HG03432 (cell line): ENCODE measurements at regions not wholly inside any gene's neighbourhood (a gene's known extent, or its start where the extent isn't known, plus 50 kb on each side); places are given as distances from the start of the nearest gene placed in this dataset.
"Not testable (repeated sequence)": the region's sequence is repeated elsewhere in the genome, so short reads cannot be mapped to it uniquely, and the experiment has no call there.

Experiments
- ATAC-seq: cut with Tn5 transposase; IDR thresholded peaks from one replicate; pipeline ENCODE4 v1.9.1; 2021; ENCODE audit warnings: mild to moderate bottlenecking, moderate library complexity; ENCODE audit not compliant: unreplicated experiment

DNA sequence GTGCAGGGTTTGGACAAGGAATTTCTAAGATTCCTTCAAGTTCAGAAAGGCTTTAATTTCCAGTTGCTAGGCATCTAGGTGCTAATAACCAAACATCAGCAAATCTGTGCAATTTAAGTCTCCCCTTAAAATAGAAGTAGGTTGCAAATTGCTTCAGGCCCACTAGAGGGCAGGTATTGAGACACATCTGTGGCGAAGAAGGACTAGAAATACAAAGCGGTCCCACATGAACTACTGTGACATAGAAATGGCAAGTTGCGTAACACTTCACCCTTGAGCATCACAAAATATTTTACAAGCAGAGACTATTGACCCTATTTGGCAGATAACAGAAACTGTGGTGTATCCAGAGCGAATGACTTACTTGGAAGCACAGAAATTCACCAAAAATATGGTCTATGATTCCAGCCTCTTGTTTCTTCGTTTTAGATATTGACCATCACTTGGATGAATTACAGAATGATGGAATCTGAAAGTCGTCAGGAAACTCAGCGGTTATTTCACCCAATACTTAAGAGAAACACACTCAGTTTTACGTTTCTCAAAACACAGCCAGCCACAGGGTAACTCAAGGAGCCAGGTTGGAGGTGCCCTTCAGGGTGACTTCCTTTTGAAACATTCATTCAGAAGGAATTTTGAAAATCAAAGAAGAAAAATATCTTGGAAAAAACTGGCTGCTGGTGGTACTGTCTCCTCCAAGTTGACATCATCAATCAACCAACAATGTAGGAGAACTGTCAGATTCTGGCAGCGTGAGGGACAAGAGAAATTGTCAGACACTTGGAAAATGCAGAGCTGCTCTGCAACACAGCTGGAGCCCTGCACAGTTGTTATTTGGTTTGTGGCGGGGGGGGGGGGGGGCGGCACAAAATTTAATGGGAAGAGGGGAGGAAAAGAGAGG lies 256.3 kb upstream of the MINDY3 start:
- peak; percentile 65 for ATAC-seq

DNA sequence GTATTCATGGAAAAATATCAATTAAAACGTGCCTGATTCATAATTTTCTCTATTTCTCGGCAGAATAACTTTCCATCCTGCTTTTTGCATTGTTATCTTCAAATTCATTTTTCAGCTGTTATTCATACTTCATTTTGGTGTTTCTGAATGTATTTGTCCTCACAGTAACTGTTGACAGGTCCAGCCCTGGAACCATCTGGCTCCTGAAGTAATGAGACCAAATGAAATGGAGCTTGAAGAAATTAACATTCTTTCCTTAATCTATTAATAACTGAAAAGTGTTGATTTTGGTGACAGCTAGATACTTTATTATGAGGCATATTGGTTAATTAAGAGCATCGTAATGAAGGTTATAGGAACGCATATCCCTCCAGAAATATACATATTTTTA lies 257.0 kb upstream of the MINDY3 start:
- ATAC-seq, result no peak

DNA sequence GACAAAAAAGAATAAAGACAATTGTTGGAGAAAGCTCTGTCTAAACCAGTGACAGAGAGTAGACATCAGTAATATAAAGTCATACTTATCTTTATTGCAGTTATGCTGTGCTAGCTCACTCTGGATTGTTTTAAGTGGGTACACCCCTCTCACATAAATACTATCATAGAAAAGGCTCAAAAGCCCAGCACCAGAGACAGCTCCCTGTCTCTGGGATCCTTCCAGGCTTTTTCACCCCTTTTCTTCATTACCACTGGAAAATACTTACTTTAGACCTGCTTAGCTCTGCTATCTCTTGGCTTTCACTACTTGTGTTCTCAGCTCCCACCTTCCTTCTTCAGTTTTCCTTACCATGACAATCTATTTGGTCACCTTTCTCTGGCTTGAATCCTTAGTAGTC lies 259.1 kb upstream of the MINDY3 start:
- ATAC-seq, result no peak

DNA sequence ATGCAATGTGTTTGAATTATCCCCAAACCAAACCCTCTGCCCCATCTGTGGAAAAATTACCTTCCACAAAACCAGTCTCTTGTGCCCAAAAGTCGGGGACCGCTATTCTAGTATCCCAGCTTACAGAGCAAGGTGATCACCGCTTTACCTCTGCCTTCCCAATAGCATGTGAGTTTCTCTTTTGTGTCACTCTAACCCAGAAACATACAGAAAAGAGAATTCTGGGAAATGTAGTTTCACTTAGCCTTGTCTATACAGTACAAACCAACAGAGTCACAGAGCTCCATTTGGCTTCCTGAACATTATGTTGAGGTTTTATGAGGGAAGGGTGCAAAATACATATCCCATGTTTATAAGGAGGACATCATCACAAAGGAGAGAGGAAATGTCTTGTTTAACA lies 260.3 kb upstream of the MINDY3 start:
- ATAC-seq, result no peak

DNA sequence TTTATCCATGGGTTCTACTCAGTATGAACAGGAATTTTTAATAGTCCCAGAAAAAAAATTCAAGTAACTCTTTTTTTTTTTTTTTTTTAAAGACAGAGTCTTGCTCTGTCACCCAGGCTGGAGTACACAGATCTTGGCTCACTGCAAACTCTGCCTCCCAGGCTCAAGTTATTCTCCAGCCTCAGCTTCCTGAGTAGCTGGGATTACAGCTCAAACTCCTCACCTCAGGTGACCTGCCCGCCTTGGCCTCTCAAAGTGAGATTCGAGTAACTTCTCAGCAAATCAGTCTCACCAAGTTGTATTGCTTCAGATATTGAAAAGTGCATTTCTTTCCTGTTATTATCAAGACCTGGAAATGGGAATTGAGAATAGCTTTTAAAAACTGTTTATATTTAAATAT lies 281.2 kb upstream of the MINDY3 start:
- no peak for ATAC-seq

DNA sequence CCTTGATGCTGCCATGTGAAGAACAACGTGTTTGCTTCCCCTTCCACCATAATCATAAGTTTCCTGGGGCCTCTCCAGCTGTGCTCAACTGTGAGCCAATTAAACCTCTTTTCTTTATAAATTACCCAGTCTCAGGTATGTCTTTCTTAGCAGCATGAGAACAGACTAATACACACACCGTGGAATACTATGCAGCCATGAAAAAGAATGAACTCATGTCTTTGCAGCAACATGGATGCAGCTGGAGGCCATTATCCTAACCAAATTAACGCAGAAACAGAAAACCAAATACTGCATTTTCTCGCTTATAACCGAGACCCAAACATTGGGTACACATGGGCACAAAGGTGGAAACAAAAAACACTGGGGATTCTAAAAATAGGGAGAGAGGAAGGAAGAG lies 286.7 kb upstream of the MINDY3 start:
- ATAC-seq, result no peak

DNA sequence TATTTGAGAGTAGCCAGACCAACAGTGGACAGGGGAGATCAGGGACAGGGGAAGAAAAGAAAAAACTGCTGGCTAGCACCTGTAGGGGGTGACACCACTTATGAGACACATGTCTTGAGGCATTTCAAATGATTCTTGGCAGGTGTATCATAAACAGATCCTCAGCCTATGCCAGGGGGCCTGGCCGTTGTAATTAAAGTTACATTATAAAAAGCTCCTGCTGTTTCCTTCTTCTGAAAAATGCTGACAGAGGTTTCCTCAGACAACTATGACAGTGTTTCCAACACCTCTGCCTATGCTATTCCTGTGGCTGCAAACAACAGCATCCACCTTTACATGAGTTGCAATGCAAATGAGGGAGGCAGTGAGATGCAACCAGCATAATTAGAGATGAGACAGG lies 281.0 kb upstream of the PTER start:
- no peak for ATAC-seq

DNA sequence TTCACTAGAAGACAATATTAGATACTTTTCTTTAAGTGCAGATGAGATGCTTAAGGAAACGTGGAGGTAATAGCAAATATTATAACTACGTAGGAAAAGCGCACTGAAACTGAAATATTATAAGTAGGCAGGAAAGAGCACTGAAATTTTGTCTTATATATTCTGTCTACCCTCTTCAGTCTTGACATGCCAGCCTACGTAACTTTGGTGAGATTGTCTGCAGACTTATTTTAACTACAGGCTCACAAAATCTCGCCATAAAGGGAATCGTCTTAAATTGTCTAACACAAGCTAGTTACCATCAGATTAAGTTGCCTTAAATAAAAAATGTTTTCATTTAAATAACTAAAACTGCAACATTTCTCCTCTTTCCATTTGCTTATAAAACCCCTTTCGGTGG lies 280.1 kb upstream of the PTER start:
- ATAC-seq, result no peak

DNA sequence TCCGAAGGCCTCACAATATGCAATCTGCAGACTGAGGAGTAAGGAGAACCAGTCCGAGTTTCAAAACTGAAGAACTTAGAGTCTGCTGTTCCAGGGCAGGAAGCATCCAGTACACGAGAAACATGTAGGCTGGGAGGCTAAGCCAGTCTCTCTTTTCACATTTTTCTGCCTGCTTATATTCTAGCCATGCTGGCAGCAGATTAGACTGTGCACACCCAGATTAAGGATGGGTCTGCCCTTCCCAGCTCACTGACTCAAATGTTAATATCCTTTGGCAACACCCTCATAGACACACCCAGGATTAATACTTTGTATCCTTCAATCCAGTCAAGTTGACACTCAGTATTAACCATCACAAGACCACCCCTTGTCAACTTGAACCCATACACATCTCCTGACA lies 271.7 kb upstream of the PTER start:
- not testable (repeated sequence) for ATAC-seq

DNA sequence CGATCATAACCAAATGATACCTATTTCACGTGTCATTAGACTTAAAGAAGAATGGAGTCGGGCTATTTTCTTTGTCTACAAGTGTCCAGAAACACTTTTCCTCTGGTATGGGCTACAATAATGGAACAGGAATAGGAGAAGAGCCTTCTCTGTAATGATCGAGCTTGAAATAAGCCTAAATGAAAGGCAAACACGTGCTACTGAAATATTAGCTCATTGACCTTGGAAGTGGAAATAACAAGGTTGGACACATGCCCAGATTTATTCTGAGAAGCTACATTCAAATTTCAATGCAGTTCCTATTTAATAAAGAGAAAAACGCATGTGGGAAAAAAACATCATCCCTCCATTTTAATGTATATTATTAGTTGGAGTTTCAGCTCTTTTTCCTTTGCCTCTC lies 254.7 kb upstream of the PTER start:
- no peak for ATAC-seq

DNA sequence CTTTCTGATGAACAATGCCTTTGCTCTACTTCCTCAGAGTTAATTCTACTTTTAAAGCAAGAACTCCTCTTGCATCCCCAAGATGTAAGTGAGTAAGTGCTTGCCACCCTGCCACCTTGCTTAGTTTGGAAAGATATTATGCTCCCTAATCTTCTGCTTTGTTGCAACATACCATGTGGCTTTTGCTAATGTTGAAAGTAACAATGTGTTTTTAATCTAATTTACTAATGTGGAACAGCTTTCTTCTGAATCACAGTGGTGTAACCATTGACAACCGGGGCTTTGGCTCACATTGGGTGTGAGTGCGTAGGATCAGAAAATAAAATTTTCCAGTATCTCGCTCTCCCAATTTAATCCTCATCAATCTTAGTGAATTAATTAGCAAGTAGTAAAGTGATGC lies 254.1 kb upstream of the PTER start:
- ATAC-seq, result no peak

DNA sequence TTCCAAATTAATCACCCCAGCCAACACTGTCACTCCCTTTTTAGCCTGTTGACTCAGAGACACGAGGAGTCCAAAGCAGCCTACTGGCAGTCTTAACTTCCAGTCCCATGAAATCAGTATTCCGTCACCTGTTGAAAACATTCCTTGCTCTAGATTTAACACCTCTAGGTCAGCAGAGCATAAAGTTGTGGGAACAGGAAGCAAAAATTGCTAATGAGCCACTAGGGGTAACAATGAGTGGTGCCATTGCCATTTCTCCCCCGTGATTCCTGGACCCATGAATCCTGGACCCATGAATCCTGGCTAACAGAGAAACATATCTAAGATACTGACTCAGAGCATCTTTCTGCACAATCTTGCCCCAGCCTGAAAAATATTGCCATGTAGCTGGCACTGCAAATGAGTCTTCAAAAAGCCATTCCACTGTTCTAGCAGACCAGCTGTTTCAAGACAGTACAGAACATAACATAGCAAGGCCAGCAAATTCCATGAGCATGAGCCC lies 252.7 kb upstream of the PTER start:
- no peak for ATAC-seq

DNA sequence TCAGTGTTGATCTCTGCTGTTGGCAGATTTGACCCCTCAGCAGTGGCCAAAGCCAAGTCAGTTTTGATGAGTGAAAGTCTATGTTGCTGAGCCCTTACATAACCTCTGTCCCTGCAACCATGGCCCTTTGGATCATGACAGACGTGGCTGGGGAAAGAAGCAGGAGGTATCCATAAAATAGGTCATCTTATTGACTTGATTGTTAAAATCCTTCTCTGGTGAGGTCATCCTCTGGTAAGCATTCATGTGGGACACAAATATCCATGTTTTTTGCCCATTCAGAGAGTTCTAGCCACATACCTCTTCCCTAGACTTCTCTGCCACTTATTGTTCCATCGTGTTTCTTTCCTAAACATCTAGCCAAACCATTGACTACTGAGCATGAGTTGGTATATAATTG lies 251.9 kb upstream of the PTER start:
- ATAC-seq, result no peak

DNA sequence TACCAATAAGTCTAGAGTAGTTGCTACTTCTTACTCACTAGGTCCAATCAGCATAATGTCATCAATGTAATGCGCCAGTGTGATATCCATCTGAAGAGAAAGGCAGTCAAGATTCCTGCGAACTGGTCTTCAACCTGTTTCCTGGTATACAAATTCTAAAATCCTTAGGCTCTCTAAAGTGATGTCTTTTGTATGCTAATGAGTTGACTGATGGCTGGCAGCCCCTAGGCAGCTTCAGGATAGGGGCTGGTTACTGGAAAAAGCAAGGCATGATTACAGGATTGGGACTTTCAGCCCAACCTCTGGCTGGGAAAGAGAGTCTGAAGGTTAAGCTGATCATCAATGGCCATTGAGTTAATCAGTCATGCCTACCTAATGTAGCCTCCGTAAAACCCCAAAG lies 250.2 kb upstream of the PTER start:
- ATAC-seq, result no peak

DNA sequence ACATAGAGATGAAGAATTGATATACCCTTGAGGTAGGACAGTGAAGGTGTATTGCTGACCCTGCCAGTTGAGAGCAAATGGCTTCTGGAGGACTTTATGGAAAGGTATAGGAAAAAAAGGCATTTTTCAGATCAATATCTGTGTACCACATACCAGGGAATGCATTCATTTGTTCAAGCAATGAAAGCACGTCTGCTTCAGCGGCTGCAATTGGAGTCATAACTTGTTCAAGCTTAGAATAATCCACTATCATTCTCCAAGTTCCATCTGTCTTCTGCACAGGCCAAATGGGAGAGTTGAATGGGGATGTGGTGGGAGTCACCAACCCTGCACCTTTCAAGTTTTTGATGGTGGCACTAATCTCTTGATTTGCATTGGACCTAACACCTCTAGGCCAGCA lies 249.6 kb upstream of the PTER start:
- ATAC-seq, result no peak

DNA sequence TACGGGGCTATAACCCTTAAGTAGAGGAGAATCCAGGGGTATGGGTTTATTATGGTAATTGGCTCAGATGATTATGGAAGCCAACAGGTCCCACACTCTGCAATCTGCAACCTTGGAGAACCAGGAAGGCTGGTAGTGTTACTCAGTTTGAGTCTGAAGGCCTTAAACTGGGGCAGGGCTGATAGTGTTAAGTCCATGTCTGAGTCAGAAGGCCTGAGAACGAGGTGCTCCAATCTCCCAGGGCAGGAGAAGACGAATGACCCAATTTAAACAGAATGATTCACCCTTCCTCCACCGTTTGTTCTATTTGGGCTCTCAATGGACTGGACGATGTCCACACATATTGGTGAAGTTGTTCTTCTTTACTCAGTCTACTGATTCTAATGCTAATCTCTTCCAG lies 244.5 kb upstream of the PTER start:
- ATAC-seq, result no peak

DNA sequence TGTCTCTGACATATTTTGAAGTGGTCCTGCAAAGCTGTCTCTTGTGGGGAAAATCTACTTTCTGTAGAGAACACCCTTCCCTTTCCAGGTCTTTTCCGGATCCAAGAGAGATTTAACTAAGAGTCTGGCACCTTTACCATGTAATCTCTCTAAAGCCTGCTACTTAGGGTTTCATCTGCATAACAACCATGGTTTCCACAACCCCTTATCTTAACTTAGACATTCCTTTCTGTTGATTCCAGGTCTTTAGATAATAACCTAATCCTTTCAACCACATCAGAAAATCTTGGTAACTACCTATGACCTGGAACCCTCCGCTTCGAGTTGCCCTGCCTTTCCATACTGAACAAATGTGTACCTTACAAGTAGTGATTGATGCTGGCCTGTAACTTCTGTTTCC lies 243.6 kb upstream of the PTER start:
- no peak for ATAC-seq

DNA sequence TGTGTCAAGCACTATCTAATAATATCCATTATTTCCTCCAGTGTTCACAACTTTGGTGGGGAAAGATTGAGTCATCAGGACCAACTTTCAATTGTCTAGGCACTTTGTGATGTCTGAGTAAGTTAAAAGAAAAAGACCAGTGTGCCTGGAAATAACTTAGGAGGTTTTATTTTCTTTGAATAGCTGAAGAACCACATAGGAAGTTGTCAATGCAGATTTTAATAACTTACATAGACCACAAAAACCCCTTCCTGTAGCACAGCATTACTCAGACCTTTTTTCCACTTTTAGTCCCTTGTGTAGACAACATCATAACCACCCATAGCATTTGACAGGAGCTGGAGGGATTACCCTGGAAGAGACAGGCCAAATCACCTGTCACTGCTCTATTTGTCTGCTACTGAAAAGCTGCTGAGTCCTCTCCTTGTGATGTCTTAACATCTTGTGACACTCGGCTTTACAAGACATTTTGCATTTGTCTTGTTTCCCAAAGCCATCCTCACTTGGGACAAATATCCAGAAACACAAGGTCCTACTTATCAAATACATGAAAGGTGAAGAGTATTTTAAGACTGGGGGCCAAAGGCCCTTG lies 241.5 kb upstream of the PTER start:
- ATAC-seq, result peak; percentile 98

DNA sequence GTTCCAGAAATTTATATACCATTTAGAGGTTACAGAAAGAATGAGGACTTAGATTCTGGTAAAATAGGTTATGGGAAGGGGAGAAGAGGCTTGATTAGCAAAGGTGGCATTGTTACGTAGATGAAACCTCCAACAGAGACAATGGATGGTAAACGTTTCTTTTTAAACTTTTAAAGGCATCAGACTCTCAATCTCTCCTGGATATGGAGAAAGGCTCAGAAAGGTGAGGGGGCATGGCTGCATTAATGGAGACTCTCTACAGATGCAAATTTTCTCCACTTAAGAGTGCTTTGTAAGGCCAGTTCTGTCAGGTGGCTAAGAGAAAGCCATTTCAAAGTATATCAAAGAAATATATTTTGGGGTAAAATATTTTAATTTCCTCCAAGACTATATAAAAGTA lies 240.9 kb upstream of the PTER start:
- no peak for ATAC-seq

DNA sequence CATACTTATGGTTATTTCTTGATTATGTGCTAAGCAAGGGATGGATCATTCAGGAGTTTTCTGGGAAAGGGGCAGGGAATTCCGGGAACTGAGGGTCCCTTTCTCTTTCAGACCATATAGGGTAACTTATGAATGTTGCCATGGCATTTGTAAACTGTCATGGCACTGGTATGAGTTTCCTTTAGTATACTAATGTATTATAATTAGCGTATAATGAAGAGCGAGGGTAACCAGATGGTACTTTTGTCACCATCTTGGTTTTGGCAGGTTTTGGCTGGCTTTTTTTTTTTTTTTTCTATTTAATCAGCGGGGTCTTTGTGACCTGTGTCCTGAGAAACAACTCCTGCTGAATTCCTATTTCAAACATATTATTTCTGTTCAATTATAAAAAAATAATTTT lies 237.6 kb upstream of the PTER start:
- no peak for ATAC-seq

DNA sequence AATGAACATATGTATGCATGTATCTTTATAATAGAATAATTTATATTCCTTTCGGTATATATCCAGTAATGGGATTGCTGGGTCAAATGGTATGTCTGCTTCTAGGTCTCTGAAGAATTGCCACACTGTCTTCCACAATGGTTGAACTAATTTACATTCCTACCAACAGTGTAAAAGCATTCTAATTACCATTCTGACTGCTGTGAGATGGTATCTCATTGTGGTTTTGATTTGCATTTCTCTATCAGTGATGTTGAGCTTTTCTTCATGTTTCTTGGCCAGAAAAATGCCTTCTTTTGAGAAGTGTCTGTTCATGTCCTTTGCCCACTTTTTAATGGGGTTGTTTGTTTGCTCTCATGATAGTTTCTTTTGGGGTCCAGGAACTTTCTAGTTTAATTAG lies 213.2 kb upstream of the PTER start:
- not testable (repeated sequence) for ATAC-seq

DNA sequence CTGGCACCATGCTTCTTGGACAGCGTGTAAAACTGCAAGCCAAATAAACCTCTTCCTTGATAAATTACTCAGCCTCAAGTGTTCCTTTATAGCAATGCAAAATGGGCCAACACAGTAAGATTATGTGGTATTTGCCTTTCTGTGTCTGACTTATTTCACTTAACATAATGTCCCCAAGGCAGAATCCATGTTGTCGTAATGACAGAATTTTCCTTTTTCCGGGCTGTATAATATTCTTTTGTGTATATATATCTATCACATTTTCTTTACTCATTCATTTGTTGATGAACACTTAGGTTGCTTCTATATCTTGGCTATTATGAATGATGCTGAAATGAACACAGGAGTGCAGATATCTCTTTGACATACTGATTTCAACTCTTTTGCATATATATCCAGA lies 209.1 kb upstream of the PTER start:
- no peak for ATAC-seq

DNA sequence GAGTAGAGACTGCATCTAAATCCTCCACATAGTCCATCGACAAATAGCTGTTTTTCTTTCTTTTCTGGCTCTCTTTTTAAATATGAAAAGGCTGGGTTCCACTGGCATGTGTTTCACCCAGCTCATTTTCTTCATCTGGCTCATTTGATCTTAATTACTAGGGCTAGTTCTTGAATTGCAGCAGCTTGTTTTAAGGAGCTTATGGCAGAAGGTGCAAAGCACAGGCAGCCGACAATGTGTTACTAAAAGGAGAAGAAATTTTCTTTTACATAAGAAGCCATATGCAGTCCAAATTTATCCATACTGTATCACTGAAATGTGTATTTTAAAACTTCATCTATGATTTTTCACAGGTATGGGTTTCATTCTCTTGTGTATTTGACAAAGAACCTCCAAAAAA lies 205.6 kb upstream of the PTER start:
- ATAC-seq, result no peak
